Brain microvascular endothelial cell (primary cell): ENCODE measurements at regions not wholly inside any gene's neighbourhood (a gene's known extent, or its start where the extent isn't known, plus 50 kb on each side); places are given as distances from the start of the nearest gene placed in this dataset.

Experiments used
- DNase-seq: peaks from one replicate; pipeline ENCODE4 v3.0.0-alpha.2; 2020
- H3K27ac ChIP-seq: fragments of 250-450 bp; sonication (Bioruptor Pico); 2 replicates; pipeline ENCODE4 v1.5.1; 2020; ENCODE audit warnings: mild to moderate bottlenecking, moderate library complexity
- H3K27me3 ChIP-seq: fragments of 250-450 bp; sonication (Bioruptor Pico); replicated peaks from 2 replicates; pipeline ENCODE4 v1.5.1; 2020; ENCODE audit warnings: mild to moderate bottlenecking
- H3K36me3 ChIP-seq: fragments of 250-450 bp; sonication (Bioruptor Pico); replicated peaks from 2 replicates; pipeline ENCODE4 v1.5.1; 2020; ENCODE audit warnings: mild to moderate bottlenecking
- H3K4me3 ChIP-seq: 2 replicates; pipeline ENCODE4 v1.5.1; 2011; ENCODE audit warnings: low read depth, mild to moderate bottlenecking, control low read depth, low read length, moderate library complexity
- in situ Hi-C: cut with HindIII; loops from 2 replicates; pipeline ENCODE4 v1.10.0; 2017; ENCODE audit warnings: low sequenced_read_pairs, low pct_ligation_motif_present
- TF ChIP-seq, protein P1 (sequence below): IDR thresholded peaks from 2 replicates; pipeline ENCODE4 v1.5.1; 2011; ENCODE audit warnings: low read depth, mild to moderate bottlenecking, moderate library complexity, low read length, control low read depth, inconsistent platforms; ENCODE audit errors: missing control alignments

DNA sequence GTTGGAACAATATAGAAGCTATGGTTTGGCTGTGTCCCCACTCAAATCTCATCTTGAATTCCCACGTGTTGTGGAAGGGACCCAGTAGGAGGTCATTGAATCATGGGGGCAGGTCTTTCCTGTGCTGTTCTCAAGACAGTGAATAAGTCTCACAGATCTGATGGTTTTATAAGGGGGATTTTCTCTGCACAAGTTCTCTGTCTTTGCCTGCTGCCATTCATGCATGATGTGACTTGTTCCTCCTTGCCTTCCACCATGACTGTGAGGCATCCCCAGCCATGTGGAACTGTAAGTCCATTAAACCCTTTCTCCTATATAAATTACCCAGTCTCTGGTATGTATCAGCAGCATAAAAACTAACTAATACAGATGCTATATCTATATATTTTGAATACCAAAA, 135.2 kb upstream of the EDNRA start:
- Histone ChIP-seq H3K4me3 (no peak overlapping the region), H3K27me3 (no peaks in the 10 kb centered on the region), H3K36me3 (no peaks in the 10 kb centered on the region), H3K27ac (no peak overlapping the region)
- in situ Hi-C loops: no loop called here
- TF ChIP-seq, protein P1, sequence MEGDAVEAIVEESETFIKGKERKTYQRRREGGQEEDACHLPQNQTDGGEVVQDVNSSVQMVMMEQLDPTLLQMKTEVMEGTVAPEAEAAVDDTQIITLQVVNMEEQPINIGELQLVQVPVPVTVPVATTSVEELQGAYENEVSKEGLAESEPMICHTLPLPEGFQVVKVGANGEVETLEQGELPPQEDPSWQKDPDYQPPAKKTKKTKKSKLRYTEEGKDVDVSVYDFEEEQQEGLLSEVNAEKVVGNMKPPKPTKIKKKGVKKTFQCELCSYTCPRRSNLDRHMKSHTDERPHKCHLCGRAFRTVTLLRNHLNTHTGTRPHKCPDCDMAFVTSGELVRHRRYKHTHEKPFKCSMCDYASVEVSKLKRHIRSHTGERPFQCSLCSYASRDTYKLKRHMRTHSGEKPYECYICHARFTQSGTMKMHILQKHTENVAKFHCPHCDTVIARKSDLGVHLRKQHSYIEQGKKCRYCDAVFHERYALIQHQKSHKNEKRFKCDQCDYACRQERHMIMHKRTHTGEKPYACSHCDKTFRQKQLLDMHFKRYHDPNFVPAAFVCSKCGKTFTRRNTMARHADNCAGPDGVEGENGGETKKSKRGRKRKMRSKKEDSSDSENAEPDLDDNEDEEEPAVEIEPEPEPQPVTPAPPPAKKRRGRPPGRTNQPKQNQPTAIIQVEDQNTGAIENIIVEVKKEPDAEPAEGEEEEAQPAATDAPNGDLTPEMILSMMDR: no peak
- DNase-seq: no peak

DNA sequence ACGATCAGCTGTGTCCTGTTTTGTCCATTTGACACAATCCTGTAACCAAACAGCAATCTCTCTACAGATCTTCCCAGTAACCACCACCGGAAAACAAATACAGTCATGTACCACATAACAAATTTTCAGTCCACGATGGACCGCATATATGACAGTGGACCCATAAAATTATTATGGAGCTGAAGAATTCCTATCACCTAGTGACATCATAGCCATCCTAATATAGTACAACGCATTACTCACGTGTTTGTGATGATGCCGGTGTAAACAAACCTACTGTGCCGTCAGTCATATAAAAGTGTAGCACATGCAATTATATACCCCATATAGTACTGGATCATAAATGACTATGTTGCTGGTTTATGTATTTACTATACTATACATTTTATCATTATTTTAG, 133.7 kb upstream of the EDNRA start:
- in situ Hi-C loops: no loop called here
- DNase-seq: no peak
- TF ChIP-seq, protein P1: no peak
- Histone ChIP-seq H3K27ac (no peak overlapping the region), H3K4me3 (no peak overlapping the region), H3K27me3 (no peaks in the 10 kb centered on the region), H3K36me3 (no peaks in the 10 kb centered on the region)

DNA sequence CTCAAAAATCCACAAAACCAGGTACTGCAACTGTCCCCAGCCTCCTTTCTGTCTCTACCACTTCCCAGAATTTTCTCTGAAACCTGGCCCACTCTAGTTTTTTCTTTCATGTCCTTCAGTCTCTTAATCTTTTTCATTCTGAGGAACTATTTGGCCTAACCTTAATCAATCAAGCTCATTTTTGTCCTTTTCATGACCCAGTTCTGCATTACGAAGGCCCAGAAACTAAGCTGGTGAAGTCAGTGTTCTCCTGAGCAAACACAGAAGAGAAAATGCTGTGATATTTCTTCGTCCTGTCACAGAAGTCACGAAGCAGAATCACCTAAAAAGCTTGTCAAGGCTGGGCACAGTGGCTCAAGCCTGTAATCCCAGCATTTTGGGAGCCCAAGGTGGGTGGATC, 131.7 kb upstream of the EDNRA start:
- in situ Hi-C loops: no loop called here
- TF ChIP-seq, protein P1: no peak
- H3K27me3 ChIP-seq: no peaks in the 10 kb centered on the region
- H3K27ac ChIP-seq: no peak overlapping the region
- H3K36me3 ChIP-seq: no peaks in the 10 kb centered on the region
- DNase-seq: no peak
- no peak overlapping the region for H3K4me3 ChIP-seq

DNA sequence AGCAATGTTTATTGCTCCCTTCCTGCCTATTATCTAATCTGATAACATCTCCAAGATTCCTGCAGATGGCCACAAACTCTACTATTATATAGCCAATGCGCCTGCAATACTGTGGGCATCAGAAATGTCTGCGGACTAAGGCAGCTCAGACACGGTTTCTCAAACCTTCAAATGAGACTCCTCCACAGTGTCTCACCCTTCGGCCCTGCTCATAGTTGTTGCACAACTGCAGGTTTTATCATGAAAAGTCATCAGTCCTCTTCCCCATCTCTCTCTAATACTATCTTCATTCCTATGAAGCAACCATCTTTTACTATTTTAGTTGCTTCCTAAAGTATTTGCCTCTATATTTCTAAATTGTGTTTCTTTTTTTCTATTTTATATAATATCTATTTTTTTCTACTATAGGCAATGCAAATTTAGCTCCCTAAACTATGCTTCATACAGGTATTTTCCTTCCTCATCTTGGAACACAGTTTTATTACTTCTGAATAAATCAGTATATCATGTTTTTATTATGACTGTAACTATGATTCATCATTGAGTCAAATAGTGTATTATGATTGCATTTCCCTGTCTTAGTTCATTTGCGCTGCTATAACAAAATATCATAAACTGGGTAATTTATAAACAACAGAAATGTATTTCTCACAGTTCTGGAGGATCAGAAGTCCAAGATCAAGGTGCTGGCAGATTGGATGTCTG, 129.7 kb upstream of the EDNRA start:
- in situ Hi-C loops: no loop called here
- peak overlapping the region; percentile 41 for H3K27ac ChIP-seq

DNA sequence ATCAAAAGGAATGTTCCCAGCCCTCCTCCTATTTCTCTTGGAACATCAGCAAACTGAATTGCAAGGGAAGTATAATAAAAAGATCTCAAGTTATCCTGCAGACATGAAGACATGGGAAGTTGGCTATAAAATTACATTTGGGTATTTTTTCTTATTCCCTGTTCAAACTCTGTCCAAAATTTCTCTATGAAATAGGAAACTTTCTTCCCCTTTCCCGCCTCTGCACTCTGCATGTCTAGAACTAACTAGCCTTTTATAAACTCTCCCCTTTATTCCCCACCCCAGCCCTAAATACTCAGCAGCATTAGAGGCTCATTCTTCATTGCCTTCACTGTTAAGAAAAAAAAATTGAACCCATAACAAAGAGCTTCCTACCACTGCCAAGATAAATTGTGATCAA, 126.7 kb upstream of the EDNRA start:
- DNase-seq: no peak
- peak overlapping the region; percentile 96 for H3K27ac ChIP-seq
- H3K27me3 ChIP-seq: no peaks in the 10 kb centered on the region
- in situ Hi-C loops: no loop called here
- no peak overlapping the region for H3K4me3 ChIP-seq
- TF ChIP-seq, protein P1: no peak
- no peaks in the 10 kb centered on the region for H3K36me3 ChIP-seq

More for the DNA sequence above, 129.7 kb upstream of the EDNRA start:
- no peak for DNase-seq
- Histone ChIP-seq H3K36me3 (no peaks in the 10 kb centered on the region), H3K27me3 (no peaks in the 10 kb centered on the region), H3K4me3 (no peak overlapping the region)
- TF ChIP-seq, protein P1: no peak

DNA sequence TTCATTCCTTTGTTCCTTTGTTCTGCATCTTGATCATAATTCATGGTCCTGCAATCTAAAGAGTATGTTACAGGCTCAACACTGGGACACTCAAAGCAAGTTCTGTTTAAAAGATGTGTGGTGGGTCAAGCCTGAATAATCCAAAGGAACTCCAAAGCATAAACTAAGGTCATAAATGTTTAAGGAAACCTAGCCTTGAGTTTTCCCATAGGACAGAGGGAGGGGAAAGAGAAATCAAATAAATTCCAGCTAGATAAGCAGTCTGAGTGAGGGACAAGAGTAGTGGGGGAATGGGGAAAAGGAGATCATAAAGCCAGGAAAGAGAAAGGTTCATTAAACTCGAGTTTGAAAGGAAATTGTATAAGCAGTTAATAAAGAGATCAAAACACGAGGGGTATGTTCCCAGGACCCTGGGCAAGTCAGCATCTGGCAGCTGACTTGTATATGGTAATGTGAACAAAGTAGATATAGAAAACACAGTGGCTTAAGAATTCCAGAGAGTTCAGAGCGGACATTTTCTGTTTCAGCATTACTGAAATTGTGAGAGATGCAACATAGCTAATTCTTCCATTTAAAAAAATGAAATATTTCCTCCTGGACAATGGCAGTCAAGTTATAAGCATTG, 125.8 kb upstream of the EDNRA start:
- H3K27ac ChIP-seq: peak overlapping the region; percentile 96
- no peak overlapping the region for H3K4me3 ChIP-seq
- H3K36me3 ChIP-seq: no peaks in the 10 kb centered on the region
- no peaks in the 10 kb centered on the region for H3K27me3 ChIP-seq
- no peak for DNase-seq
- in situ Hi-C loops: no loop called here
- TF ChIP-seq, protein P1: no peak
